Daoy (cell line): ENCODE measurements at regions not wholly inside any gene's neighbourhood (a gene's known extent, or its start where the extent isn't known, plus 50 kb on each side); places are given as distances from the start of the nearest gene placed in this dataset.
"Not testable (repeated sequence)": the region's sequence is repeated elsewhere in the genome, so short reads cannot be mapped to it uniquely, and the experiment has no call there.

Source experiments
- DNase-seq: peaks from one replicate; pipeline ENCODE4 v3.0.0-alpha.2; 2015; ENCODE audit warnings: low read depth

DNA sequence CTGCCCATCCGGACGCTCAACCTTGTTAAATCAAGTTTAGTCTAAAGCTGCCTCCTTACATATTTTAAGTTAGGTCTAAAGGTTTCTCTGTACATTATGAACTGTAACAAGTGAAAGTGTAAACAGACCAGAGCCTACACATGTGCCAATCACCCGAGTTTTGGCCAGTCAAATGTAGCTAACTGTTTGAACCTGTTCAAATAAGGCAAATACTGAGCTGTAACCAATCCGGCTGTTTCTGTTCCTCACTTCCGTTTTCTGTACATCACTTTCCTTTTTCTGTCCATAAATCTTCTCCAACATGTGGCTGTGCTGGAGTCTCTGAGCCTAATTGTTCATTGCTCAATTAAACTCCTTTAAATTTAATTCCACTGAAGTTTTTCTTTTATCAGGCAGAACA, 113.3 kb upstream of the SHISA3 start:
- DNase-seq, result no peak

- not testable (repeated sequence) for DNase-seq
Observed at GRCh38 chr4:42288876-42289275, 108.4 kb upstream of the SHISA3 start.

- not testable (repeated sequence) for DNase-seq
Observed at GRCh38 chr4:42292192-42292591, 105.1 kb upstream of the SHISA3 start.

DNA sequence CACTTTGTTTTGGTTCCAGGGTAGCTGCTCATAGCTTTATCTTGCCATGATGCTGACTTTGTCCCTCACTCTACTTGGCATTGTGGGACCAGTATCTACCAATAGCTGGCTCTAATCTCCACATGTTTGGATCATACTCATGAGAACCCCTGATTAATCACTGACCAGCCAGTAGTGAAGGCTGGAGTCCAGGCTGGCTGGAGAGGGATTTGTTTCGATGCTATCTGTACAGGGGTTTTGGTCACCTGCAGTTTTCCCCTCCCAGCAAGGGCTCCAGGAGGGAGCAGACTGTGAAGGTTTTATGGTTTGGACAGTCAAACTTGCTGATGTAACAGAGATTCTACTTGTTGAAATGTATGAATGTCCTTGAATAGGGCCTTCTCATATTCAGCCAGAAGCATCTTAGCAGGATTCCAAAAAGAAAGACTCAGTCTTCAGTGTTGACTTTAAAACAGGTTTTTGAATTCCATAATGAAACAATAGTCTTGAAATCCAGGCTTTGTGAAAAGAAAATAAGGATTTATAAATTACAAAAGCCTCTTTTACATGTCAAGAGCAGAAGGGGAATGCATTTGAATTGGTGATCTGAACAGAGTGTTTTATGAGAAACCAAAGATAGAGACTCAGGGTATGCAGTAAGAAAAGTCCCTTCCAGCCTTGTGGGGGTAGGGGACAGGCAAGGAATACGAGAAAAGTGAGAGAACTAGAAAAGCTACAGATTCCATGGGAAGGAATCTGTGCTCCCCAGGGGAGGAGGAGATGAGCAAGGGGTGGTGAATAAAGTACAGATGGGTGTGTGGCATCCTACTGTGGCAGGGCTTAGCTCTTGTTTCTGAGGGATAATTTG, 103.1 kb upstream of the SHISA3 start:
- DNase-seq, result no peak

- DNase-seq, result no peak
Observed at GRCh38 chr4:42296196-42296595, 101.1 kb upstream of the SHISA3 start.

- DNase-seq, result peak; percentile 67
Observed at GRCh38 chr4:42302348-42302747, 94.9 kb upstream of the SHISA3 start.

GRCh38 chr4:42306221-42307109, 90.8 kb upstream of the SHISA3 start:
- no peak for DNase-seq

DNA sequence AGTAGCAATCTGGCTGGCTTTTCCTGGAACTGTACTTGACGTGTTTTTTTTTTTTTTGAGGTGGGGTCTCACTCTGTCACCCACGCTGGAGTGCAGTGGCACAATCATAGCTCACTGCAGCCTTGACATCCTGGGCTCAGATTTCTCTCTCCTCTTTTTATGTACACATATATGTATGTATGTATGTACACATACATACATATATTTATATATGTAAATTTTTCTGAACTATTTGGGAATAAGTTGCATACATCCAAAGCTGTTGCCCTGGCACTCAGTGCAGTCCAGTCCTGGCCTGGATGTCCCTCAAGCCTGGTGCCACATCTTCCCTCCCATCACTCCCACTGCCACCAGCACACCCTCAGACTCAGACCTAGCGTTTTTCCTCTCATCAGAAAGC, 89.0 kb upstream of the SHISA3 start:
- DNase-seq, result no peak

- no peak for DNase-seq
Observed at GRCh38 chr4:42309361-42310260, 87.7 kb upstream of the SHISA3 start.

GRCh38 chr4:42310358-42310757, 86.9 kb upstream of the SHISA3 start:
- DNase-seq, result no peak

DNA sequence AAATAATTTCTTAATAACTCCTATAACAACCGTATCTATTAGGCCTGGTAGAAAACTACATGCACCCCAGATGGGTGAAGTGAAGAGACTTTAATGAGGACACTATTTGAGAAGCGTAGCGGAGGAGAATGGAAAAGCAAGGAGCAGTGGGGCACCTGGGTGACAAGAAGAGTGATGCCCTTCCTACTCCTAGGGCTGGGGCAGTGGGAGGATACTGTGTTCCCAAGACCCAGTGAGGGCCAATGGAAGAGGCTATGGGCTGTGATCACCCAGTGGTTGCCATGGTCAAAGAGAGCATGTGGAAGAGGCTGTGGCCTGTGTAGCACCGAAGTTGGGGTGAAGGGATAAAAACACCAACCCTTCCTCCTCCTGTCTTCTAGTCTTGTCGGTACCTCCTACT, 86.5 kb upstream of the SHISA3 start:
- DNase-seq, result no peak

DNA sequence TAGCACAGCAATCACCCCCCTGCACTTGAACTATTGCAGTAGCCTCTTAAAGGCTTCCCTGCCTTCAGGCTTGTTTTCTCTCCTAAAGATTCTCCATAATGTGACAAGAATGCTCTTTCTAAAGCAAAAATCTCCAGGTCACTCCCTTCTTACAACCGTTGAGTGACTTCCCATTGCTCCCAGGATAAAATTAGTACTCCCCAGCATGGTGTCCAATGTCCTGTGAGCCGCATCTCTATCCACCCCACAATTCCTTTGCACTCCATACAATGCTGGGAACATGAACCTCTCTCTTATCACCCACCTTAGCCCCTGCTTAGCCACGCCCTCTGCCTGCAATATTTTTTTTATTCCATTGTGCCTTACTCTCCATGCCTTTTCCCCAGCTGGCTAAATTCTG, 85.7 kb upstream of the SHISA3 start:
- DNase-seq, result no peak

- peak; percentile 16 for DNase-seq
Observed at GRCh38 chr4:42313420-42313819, 83.9 kb upstream of the SHISA3 start.

GRCh38 chr4:42313872-42314271, 83.4 kb upstream of the SHISA3 start:
- DNase-seq, result no peak

DNA sequence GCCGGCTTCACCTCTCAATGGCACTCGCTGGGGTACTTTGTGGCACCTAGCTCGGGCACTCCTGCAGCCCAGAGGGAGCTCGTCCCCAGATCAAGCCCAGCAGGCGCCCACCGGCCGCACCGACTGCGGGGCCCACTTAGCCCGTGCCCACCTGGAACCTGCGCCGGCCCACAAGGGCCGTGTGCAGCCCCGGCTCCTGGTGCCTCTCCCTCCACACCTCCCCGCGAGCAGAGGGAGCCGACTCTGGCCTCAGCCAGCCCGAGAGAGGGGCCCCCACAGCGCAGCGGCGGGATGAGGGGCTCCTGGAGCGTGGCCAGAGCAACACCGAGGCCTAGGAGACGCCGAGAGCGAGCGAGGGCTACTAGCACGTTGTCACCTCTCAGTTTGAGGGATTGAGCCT, 82.1 kb upstream of the SHISA3 start:
- no peak for DNase-seq

DNA sequence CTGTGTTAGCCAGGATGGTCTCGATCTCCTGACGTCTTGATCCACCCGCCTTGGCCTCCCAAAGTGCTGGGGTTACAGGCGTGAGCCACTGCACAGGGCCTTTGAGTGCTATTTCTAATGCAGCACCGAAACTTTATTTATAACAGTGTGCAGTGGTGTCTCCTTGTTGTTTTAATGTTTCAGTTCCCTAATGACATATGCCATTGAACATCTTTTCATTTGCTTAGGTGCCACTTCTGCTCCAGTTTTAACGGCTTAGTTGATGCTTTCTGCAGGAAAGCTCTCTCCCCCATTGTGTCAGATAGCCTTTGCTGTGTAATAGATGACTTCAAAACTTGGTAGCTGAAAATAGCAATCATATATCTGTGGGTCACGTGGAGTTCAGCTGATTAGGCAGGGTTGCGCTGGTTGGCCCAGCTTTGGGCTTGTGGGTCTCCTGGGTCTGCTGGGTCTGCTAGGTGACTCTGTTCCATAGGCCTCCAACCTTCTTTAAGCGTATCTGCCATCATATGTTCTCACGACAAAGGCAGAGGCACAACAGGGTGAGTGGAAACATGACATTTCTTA, 76.4 kb upstream of the SHISA3 start:
- no peak for DNase-seq

GRCh38 chr4:42326040-42326439, 71.2 kb upstream of the SHISA3 start:
- no peak for DNase-seq

DNA sequence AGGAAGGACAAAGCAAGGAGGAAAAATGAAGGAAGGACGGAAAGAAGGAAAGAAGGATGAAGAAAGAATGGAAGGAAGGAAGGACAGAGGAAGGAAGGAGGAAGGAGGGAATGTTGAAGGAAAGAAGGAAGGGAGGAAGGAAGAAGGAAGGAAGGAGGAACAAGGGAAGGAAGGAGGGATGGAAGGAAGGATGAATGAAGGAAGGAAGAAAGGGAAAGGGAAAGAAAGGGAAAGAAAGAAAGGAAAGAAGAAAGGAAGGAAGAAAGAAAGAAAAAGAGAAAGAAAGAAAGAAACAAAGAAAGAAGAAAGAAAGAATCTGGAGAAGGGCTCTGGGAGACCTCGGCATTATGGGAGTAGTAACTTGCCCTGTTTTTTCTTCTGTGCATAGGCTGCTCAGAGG, 70.8 kb upstream of the SHISA3 start:
- no peak for DNase-seq

DNA sequence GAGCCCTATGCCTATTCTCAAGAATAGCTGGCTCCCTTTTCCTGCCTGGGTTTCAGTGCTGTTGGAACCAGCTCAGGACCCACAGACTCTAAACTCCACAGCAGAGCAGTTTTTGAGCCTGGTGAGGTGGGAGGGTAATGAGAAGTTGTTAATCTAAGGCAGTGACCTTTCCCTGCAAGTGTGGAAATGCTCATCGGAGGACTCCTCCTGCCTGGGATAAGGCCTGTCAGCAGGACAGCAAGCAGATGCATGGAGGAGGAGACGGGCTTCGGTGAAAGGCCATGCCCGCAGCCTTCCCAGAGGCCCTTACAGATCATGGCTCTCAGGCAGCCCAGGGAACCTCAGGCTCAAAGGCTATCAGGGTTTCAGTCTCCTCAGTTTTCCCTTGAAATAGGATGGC, 70.0 kb upstream of the SHISA3 start:
- DNase-seq, result no peak

DNA sequence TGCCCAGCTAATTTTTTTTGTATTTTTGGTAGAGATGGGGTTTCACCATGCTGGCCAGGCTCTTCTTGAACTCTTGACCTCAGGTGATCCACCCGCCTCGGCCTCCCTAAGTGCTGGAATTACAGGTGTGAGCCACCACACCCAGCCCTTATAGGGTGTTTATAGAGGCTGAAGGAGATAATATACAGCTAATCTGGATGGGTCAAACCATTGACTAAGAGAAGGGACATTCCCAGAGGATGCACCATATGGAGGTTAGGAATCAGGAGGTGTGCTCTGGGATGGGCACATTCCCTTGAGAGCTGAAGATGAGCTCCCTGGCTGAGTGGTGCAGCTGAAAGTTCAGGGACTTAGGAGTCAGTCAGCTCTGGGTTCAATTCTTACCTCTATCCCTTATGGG, 68.3 kb upstream of the SHISA3 start:
- no peak for DNase-seq

- DNase-seq, result no peak
Observed at GRCh38 chr4:42329421-42329820, 67.9 kb upstream of the SHISA3 start.
